ENCODE measurements at regions not wholly inside any gene's neighbourhood (a gene's known extent, or its start where the extent isn't known, plus 50 kb on each side); places are given as distances from the start of the nearest gene placed in this dataset.

GRCh38 chr20:52251827-52252226 is 60.2 kb upstream of the ZFP64 start:
- TF ChIP-seq SPI1 (IDR thresholded peaks at IDR 0.05; ENCODE audit: low read depth, low read length) (no peak), POLR2A (IDR thresholded peaks at IDR 0.05; ENCODE audit: low read depth, low read length) (no peak)
